Upper lobe of right lung (tissue), 1 donor: ENCODE measurements at regions not wholly inside any gene's neighbourhood (a gene's known extent, or its start where the extent isn't known, plus 50 kb on each side); places are given as distances from the start of the nearest gene placed in this dataset.
"Not testable (repeated sequence)": the region's sequence is repeated elsewhere in the genome, so short reads cannot be mapped to it uniquely, and the experiment has no call there.

Experiments
- ATAC-seq: fragments of 200-7000 bp; cut with Tn5 transposase; one replicate; pipeline ENCODE4 v1.9.1; 2020; ENCODE audit warnings: mild to moderate bottlenecking, moderate library complexity
- DNase-seq: peaks from one replicate; pipeline ENCODE4 v3.0.0-alpha.2; 2020
- H3K27ac ChIP-seq: fragments of 200-600 bp; one replicate; pipeline ENCODE4 v1.8.0; 2022
- H3K27me3 ChIP-seq: fragments of 200-600 bp; one replicate; pipeline ENCODE4 v1.8.0; 2022; ENCODE audit warnings: mild to moderate bottlenecking
- H3K36me3 ChIP-seq: fragments of 200-600 bp; one replicate; pipeline ENCODE4 v1.8.0; 2022
- H3K4me1 ChIP-seq: fragments of 200-600 bp; one replicate; pipeline ENCODE4 v1.8.0; 2022
- H3K4me3 ChIP-seq: fragments of 200-600 bp; one replicate; pipeline ENCODE4 v1.8.0; 2022; ENCODE audit warnings: mild to moderate bottlenecking
- H3K9me3 ChIP-seq: fragments of 200-600 bp; one replicate; pipeline ENCODE4 v1.8.0; 2022
- intact Hi-C: fragments of 100-400 bp; cut with DNase I; formaldehyde crosslinking; loops from one replicate; pipeline ENCODE4 v1.11.0; 2022
- TF ChIP-seq, protein P1 (sequence below): fragments of 200-600 bp; IDR thresholded peaks from one replicate; pipeline ENCODE4 v1.8.0; 2022; ENCODE audit warnings: antibody characterized with exemption
- donor health status: DM: no; HTN: yes; CAD: no; lungs with severe emphysema.

DNA sequence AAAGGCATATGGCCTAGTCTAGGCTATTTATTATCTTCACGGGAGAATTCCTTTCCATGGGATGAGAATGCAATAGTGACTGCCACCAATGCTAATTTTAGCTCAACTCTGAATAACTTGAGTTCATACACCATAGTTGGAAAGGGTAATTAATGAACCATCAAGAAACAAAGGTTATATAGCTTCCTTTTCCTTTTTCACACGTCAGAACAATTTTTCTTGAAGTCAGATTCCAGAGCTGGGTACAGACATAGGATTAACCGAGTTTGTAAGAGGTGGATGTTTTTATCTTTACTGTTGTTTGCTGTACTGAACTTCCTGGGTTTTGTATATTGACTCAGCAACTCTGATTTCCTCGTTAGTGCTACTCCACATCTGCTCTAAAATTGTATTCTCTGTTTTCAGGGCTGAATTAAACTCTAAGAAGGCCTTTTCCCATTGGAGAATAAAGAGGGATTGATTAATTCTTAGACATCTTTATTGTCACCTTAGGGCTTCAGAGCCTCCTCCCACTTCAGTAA lies 262.0 kb downstream of the NUF2 start:
- intact Hi-C loops: no loop called here
- Histone ChIP-seq H3K27ac (no peak overlapping the region), H3K4me1 (no peaks in the 10 kb centered on the region), H3K27me3 (no peaks in the 10 kb centered on the region), H3K9me3 (no peaks in the 10 kb centered on the region), H3K36me3 (no peaks in the 10 kb centered on the region), H3K4me3 (no peak overlapping the region)
- DNase-seq: no peak
- ATAC-seq: no peak
- TF ChIP-seq, protein P1, sequence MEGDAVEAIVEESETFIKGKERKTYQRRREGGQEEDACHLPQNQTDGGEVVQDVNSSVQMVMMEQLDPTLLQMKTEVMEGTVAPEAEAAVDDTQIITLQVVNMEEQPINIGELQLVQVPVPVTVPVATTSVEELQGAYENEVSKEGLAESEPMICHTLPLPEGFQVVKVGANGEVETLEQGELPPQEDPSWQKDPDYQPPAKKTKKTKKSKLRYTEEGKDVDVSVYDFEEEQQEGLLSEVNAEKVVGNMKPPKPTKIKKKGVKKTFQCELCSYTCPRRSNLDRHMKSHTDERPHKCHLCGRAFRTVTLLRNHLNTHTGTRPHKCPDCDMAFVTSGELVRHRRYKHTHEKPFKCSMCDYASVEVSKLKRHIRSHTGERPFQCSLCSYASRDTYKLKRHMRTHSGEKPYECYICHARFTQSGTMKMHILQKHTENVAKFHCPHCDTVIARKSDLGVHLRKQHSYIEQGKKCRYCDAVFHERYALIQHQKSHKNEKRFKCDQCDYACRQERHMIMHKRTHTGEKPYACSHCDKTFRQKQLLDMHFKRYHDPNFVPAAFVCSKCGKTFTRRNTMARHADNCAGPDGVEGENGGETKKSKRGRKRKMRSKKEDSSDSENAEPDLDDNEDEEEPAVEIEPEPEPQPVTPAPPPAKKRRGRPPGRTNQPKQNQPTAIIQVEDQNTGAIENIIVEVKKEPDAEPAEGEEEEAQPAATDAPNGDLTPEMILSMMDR: no peak

DNA sequence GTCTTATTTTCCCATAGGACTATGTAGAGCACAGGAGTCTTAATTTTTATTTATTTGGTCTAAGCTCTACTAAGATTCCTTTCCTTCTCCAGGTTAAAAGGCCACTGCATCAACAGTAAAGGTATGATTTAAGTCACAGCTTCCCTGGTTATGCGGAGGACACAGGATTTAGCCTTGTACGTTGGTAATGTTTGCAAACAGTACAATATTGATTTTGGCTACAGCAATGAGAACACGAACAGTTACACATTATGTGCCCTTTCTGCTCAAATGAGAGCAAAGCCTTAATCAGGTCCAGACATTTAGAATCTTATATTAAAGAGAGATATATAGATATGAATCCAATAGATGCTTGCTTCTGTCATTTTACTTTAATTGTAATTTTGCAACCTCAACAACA lies 264.0 kb downstream of the NUF2 start:
- DNase-seq: no peak

DNA sequence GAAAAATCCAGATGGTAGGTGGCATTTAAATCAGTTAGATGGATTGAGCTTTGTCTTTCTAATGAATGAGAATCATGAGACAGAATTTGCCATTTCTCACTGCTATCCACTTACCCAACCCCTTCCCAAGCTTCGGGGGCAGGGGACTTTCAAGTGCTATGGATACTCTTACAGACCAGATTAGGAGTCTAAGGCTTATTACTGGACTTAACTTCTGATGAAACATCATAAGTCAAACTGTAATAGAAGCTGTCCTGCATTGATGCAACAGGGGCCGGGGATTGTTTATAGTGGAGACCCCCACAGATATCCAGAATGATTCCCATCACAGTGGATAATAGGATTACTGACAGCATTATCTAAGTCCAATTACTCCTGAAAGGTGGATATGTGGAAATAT lies 267.0 kb downstream of the NUF2 start:
- DNase-seq (no peak), ATAC-seq (no peak)
- Histone ChIP-seq H3K4me1 (no peaks in the 10 kb centered on the region), H3K4me3 (no peak overlapping the region), H3K36me3 (no peaks in the 10 kb centered on the region), H3K27me3 (no peaks in the 10 kb centered on the region), H3K27ac (no peak overlapping the region), H3K9me3 (no peaks in the 10 kb centered on the region)
- TF ChIP-seq, protein P1: no peak
- intact Hi-C loops: no loop called here

More for the DNA sequence above, 264.0 kb downstream of the NUF2 start:
- TF ChIP-seq, protein P1: no peak
- no peaks in the 10 kb centered on the region for H3K27me3 ChIP-seq
- no peak overlapping the region for H3K27ac ChIP-seq
- intact Hi-C loops: no loop called here
- no peaks in the 10 kb centered on the region for H3K36me3 ChIP-seq
- ATAC-seq: no peak
- H3K4me3 ChIP-seq: no peak overlapping the region
- H3K9me3 ChIP-seq: no peaks in the 10 kb centered on the region
- H3K4me1 ChIP-seq: no peaks in the 10 kb centered on the region

DNA sequence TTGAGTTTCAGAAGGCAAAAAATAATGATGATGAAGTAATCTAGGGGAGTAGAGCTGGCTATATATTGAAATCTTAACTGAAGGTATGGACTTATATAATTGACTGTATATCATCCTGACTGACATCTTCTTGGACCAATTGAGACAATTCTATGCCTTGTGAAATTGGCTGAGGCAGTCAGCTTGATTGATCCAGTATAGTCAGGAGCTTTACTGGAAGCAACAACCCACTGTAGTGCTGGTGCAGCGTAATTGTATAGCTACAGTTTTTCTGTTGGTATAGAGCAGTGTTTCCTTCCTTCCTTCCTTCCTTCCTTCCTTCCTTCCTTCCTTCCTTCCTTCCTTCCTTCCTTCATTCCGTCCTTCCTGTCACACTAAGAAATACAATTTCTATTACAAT lies 268.0 kb downstream of the NUF2 start:
- H3K4me3 ChIP-seq: no peak overlapping the region
- TF ChIP-seq, protein P1: no peak
- DNase-seq (no peak), ATAC-seq (no peak)
- no peaks in the 10 kb centered on the region for H3K4me1 ChIP-seq
- H3K27me3 ChIP-seq: no peaks in the 10 kb centered on the region
- no peaks in the 10 kb centered on the region for H3K36me3 ChIP-seq
- H3K9me3 ChIP-seq: no peaks in the 10 kb centered on the region
- H3K27ac ChIP-seq: no peak overlapping the region
- intact Hi-C loops: no loop called here

DNA sequence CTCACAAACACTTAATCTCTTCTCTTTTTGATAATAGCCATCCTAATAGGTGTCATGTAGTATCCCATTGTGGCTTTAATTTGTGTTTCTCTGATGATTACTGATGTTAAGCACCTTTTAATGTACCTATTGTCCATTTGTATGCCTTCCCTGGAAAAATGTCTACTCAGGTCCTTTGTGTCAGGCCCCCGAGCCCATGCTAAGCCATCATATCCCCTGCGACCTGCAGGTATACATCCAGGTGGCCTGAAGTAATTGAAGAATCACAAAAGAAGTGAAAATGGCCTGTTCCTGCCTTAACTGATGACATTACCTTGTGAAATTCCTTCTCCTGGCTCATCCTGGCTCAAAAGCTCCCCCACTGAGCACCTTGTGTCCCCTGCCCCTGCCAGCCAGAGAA lies 269.4 kb downstream of the NUF2 start:
- H3K4me3 ChIP-seq, H3K36me3 ChIP-seq, intact Hi-C loops, DNase-seq, H3K27me3 ChIP-seq, H3K27ac ChIP-seq, ATAC-seq, H3K4me1 ChIP-seq, H3K9me3 ChIP-seq: not testable (repeated sequence)

DNA sequence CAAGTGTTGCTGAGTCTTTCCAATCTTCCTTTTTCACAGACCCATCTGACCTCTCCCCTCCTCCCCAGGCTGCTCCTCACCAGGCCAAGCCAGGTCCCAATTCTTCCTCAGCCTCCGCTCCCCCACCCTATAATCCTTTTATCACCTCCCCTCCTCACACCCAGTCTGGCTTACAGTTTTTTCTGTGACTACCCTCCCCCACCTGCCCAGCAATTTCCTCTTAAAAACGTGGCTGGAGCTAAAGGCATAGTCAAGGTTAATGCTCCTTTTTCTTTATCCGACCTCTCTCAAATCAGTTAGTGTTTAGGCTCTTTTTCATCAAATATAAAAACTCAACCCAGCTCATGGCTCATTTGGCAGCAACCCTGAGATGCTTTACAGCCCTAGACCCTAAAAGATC lies 270.9 kb downstream of the NUF2 start:
- H3K4me1 ChIP-seq, H3K36me3 ChIP-seq, H3K27ac ChIP-seq, H3K9me3 ChIP-seq, H3K27me3 ChIP-seq, H3K4me3 ChIP-seq, ATAC-seq, intact Hi-C loops, DNase-seq: not testable (repeated sequence)

DNA sequence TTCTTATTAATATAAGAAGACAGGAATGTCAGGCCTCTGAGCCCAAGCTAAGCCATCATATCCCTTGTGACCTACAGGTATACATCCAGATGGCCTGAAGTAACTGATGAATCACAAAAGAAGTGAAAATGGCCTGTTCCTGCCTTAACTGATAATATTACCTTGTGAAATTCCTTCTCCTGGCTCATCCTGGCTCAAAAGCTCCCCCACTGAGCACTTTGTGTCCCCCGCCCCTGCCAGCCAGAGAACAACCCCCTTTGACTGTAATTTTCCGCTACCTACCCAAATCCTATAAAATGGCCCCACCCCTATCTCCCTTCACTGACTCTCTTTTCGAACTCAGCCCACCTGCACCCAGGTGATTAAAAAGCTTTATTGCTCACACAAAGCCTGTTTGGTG lies 274.4 kb downstream of the NUF2 start:
- intact Hi-C loops, H3K27ac ChIP-seq, ATAC-seq, H3K27me3 ChIP-seq, H3K36me3 ChIP-seq, H3K4me1 ChIP-seq, H3K4me3 ChIP-seq, H3K9me3 ChIP-seq, DNase-seq: not testable (repeated sequence)
